NCI-H226 (cell line): ENCODE measurements at regions not wholly inside any gene's neighbourhood (a gene's known extent, or its start where the extent isn't known, plus 50 kb on each side); places are given as distances from the start of the nearest gene placed in this dataset.

Experiments
- DNase-seq: peaks from one replicate; pipeline ENCODE4 v3.0.0-alpha.2; 2015

DNA sequence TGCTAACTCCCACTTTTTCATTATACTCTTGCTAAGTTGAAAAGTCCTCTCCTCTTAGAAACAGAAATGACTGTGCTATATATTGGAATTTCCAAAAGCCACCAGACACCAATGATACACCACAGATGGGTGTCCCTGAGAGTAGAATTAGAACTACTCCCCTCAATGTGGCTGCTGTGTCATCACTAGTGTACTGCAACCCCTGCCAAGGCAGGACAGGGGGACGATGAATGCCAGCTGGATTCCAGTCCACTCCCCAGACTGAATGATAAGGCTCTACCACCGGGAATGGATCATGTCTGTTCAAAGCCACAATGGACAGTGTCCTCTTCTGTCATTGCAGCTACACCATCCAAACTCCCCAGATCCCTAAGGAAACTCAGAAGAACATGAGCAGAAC is 69.7 kb upstream of the EDNRB start:
- no peak for DNase-seq

- DNase-seq: no peak
These were observed 68.1 kb upstream of the EDNRB start for GRCh38 chr13:77986713-77987112.

GRCh38 chr13:77985866-77986636 is 67.4 kb upstream of the EDNRB start:
- no peak for DNase-seq

DNA sequence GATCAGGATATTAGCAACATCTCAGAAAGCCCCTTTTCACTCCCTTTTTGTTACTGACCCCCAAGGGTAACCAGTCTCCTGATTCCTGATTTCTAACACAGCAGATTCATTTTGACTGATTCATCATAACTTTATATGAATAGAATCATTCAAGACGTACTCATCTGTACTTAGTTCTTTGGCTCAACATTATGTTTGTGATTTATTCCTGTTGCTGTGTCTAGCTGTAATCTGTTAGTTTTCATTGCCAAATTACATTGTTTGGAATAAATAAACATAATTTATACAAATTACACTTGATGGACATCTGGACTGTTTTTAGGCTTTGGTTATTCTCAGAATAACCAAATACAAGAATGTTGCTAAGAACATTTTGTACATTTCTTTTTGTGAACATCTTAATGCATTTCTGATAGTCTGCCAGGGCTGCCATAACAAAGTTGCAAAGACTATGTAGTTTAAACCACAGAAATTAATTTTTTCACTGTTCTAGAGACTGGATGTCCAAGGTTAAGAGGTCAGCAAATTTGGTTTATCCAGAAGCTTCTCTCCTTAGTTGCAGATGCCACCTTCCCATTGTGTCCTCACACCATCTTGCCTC is 62.8 kb upstream of the EDNRB start:
- DNase-seq: no peak

GRCh38 chr13:77980592-77980991 is 62.0 kb upstream of the EDNRB start:
- peak; percentile 71 for DNase-seq

GRCh38 chr13:77979721-77980385 is 61.2 kb upstream of the EDNRB start:
- DNase-seq: peak; percentile 29

DNA sequence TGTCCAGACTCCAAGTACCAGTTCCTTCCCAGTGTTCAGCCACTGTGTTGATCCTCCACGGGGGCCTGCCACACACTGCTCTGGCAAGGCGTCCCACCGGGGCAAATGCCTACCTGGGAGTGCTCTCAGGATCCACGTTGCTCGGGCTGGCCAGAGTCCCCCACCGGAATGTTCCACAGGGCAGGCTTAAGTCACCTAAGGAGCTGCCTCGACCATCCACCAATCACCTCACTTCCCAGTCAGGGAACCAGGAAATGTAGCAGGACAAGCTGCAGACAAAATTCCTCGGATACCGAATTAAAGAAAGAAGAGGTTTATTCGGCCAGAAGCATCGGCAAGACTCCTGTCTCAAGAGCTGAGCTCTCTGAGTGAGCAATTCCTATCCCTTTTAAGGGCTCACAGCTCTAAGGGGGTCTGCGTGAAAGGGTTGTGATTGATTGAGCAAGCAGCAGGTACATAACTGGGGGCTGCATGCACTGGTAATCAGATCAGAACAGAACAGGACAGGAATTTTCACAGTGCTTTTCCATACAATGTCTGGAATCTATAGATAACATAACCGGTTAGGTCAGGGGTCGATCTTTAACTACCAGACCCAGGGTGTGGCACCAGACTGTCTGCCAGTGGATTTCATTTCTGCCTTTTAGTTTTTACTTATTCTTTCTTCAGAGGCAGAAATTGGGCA is 56.9 kb upstream of the EDNRB start:
- DNase-seq: no peak

GRCh38 chr13:77969299-77969698 is 50.7 kb upstream of the EDNRB start:
- no peak for DNase-seq
